HG02571 (cell line): ENCODE measurements at regions not wholly inside any gene's neighbourhood (a gene's known extent, or its start where the extent isn't known, plus 50 kb on each side); places are given as distances from the start of the nearest gene placed in this dataset.
"Not testable (repeated sequence)": the region's sequence is repeated elsewhere in the genome, so short reads cannot be mapped to it uniquely, and the experiment has no call there.

Experiments
- ATAC-seq: cut with Tn5 transposase; IDR thresholded peaks from one replicate; pipeline ENCODE4 v1.9.1; 2021; ENCODE audit warnings: mild to moderate bottlenecking, moderate library complexity; ENCODE audit not compliant: unreplicated experiment

DNA sequence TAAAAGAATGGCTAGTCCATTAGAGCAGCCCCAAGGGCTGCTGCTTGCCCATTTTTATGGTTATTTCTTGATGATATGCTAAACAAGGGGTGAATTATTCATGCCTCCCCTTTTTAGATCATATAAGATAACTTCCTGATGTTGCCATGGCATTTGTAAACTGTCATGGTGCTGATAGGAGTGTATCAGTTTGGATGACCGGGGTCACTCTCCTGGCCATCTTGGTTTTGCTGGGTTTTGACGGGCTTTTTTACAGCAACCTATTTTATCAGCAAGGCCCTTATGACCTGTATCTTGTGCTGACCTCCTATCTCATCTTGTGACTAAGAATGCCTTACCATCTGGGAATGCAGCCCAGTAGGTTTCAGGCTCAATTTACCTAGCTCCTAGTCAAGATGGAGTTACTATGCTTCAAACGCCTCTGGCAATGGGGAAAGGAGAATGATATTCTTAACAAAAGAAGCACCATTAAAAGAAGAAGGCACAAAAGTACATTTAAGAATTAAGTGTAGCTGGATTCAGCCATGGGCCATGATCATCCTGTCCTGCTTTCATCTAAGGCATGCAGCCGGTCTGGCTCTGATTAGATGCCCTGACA lies 1156.0 kb downstream of the PCDH9 start:
- no peak for ATAC-seq

DNA sequence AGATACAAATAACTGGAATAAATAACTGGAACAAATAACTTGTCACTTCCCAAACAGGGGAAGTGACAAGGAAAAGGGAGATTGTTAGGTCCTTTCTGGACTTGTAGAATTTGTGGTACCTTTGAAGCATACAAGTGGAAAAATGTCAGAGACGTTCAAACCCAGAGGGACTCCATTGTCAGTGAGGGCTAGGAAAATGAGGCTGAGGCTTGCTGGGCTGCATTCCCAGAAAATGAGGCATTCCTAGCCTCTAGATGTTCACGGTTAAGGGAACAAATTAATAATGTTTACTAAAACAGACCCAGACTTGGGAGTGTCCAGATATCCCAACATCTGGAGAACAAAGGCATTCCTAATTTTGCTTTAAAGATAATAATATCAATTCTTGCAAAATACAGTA lies 1158.0 kb downstream of the PCDH9 start:
- ATAC-seq: not testable (repeated sequence)

DNA sequence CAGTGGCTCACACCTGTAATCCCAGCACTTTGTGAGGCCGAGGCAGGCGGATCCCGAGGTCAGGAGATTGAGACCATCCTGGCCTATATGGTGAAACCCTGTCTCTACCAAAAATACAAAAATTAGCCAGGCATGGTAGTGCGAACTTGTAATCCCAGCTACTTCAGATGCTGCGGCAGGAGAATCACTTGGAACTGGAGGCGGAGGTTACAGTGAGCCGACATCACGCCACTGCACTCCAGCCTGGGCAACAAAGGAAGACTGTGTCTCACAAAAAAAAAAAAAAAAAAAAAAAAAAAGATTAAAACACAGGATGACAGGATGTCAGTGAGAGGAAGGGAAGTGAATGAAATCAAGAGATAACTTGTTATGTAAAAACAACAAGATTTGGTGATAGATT lies 1158.5 kb downstream of the PCDH9 start:
- no peak for ATAC-seq

DNA sequence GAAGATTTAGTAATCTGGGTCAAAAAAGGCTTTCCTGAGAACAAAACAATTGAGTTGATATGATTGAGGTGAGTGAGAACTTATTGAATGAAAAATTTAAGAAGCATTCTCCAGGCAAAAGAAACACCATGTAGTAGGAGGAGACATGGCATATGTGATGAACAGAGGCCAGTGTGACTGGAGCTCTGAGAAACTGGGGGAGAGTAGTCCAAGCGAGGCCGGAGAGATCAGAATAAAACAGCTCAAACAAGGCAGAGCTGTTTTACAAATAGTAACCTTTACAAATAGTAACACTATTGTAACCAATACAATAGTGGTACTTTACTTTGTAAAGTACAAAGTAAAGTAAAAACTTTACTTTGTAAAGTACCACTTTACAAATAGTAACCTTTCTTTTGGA lies 1159.1 kb downstream of the PCDH9 start:
- no peak for ATAC-seq

DNA sequence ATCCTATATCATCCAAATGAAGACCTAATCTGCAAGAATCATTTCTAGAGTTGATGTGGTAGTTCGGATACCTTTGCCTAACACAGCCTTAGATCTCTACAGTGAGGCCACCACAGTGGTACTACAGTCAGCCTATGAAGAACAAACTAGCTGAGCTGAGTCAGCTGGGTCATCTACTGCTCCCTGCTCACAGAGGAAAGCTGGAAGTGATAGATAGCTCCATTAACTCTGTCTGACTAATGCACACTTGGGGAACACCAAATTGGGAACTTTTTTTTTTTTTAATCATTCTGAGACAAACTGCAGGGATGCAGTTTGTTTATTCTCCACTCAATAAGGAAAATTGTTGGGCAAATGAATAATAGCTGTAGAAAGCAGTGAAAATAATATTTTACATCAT lies 1160.6 kb downstream of the PCDH9 start:
- no peak for ATAC-seq

DNA sequence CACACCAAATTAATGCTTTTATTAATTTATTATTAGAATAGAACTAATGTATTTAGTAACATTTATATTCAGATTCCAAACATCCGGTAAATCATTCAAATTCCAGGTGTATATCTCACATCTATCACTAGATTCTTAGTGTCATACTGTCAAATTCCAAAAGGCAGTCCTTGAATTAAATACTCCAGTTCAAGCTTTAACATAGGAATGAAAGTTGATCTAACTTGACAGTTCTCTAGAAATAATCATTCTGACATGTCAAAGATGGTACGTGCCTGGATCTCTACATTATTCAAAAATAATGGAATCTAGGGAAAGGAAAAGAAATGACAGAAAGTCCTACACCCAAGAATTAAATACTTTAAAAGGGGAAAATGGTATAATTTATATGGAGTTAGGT lies 1161.5 kb downstream of the PCDH9 start:
- ATAC-seq: no peak

DNA sequence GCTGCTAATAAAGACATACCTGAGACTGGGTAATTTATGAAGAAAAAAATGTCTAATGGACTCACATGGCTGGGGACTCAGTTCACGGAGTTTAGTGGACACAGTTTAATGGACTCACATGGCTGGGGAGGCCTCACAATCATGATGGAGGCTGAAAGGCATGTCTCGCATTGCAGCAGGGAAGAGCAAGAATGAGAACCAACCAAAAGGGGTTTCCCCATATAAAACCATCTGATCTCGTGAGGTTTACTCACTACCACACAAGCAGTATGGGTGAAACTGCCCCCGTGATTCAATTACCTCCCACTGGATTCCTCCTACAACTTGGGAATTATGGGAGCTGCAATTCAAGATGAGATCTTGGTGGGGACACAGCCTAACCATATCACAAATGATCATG lies 1181.2 kb downstream of the PCDH9 start:
- no peak for ATAC-seq

DNA sequence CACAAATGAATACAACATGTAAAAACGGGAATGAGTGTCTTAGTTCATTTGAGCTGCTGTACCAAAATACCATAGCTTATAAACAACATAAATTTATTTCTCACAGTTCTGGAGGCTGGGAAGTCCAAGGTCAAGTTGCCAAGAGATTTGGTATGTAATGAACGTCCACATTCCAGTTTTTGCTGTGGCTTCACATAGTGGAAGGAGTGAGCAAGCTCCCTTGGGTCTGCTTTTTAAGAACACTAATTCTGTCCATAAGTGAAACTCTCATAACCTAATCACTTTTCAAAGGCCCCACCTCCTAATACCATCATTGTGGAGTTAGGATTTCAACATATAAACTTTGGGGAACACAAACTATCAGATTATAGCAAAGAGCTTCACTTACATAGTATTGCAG lies 1189.6 kb downstream of the PCDH9 start:
- no peak for ATAC-seq

DNA sequence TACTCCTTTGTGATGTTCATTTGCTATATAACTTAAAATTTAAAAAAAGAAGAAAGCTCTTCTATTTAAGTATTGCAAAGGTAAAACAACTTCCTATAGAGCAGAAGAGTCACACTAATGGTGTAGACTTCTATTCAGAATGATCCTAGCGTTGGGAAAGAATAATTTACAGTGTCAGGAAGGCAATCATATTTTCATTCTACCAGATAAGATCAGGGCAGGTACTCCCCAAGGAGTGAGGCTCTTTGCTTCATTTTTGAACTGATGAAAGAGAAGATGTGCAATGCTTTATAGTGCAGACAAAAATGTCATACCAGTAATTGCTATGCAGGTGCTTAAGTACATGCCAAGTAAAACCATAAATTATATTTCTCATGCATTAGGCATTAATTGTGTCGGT lies 1193.0 kb downstream of the PCDH9 start:
- no peak for ATAC-seq

DNA sequence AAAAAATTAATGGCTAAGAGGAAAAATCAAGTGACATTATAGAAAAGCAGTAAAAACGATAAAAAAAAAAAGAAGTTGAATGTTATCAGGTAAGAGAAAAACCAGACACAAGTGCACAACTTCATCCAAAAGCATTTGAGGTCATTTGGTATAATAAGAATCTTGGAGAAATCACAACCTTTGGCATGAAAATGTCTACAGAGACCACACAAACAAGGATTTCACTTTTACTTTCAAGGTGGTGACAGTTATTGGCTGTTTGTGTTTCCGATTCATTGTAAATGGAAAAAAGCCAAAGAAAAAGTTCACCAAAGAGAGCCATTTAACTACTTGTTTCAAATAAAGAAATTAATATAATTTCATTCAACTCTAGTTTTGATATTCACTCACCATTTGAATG lies 1193.5 kb downstream of the PCDH9 start:
- no peak for ATAC-seq

DNA sequence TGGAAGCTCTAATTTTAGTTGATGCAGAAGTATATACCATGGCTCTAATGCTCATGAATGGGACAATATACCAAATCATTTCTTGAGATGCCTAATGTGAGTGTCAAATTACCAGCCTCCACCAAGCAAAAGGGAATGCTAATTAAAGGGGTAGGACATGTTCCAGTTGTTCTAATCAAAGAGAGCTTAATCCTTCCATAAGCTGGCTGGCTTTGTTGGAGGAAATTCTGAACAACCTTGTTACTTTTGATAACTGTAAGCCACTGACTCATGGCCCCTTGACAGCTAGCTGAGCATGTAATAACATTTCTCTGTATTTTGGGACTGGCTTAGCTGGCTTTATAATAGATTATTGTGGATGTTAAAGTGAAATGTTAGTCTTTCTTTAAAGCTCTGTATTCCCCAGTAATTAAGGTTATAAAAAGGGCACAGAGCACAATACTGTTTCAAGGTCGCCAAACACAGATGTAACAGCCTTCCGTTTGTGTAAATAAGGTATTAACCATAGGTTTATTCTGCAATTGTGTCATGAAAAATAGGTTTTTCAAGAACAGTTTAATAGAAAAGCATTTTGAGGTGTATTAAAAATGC lies 1194.0 kb downstream of the PCDH9 start:
- ATAC-seq: no peak

DNA sequence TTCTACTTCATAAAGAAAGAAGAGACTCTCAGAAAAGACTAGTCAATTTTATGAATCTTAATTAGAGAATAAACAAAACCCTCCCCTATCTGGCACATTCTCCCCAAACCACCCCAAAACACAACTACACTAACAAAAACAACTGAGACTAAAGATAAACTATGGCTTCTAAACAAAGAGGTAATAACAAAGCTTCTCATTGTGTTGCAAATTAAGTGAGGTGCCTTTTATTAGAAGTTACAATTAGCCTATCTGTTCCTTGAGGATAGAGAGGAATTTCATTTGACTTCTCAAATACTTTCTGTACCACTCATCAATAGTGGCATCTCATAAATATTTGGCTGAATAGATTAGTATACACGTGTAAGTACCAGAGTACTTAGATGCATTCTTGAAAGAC lies 1196.2 kb downstream of the PCDH9 start:
- ATAC-seq: no peak

DNA sequence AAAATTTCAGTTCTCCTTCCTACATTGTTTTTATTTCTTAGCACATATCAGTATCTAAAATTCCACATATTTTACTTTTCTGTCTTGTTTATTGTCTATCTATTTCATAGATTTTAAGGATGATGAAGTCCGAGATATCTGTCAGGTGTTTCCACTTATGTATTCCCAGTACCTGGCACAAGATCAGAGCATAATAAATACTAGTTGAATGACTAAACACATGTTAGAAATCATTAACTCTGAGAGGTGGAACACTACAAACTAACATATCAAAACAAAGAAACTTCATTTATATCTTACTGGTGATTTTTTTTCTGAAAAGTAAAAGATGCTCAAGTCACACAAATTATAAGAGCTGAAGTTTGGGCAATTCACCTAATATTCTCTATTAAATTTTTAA lies 1208.3 kb downstream of the PCDH9 start:
- no peak for ATAC-seq

DNA sequence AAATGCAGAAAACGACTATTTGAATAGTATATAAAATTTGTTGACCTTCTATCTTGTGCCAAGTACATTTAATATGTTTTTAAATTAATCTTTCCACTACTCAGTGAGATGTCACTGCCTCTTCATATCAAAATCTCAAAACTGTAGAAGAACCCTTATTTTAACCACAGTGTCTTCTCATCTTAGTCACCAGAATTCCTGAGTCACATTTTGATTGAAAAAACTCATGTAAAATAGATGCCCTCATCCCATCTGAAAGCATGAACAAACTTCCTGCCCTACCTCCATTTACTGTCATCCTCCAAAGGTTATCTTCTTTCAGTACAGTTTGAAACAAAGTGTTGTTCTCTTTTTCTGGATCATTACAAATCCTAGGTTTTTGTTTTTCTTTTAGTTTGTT lies 1215.4 kb downstream of the PCDH9 start:
- no peak for ATAC-seq

DNA sequence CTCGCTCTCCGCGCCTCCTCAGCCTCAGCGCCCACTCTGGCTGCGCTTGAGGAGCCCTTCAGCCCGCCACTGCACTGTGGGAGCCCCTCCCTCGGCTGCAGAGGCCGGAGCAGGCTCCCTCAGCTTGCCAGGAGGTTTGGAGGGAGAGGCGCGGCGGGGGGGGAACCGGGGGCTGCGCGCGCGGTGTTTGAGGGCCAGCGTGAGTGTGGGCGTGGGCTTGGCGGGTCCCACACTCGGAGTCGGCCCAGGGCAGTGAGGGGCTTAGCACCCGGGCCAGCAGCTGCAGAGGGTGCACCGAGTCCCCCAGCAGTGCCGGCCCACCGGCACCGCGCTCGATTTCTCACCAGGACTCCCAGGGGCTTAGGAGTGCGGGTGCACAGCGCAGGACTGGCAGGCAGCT lies 1220.9 kb downstream of the PCDH9 start:
- ATAC-seq: no peak

DNA sequence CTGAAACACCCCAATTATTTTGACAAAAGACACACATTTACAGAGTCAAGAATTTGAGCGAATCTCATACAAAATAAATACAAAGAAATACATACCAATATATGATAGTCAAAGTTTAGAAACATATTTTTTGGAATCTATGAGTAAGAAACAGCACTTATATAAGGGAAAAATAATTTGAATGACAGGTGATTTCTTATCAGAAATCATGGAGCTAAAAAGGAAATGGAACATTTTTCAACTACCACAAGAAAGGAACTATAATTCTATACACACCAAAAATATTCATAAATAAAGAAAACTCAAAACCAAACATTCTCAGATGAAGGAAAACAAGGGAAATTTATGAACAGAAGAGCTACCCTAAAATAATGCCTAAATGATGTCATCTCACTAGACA lies 1226.6 kb downstream of the PCDH9 start:
- no peak for ATAC-seq

DNA sequence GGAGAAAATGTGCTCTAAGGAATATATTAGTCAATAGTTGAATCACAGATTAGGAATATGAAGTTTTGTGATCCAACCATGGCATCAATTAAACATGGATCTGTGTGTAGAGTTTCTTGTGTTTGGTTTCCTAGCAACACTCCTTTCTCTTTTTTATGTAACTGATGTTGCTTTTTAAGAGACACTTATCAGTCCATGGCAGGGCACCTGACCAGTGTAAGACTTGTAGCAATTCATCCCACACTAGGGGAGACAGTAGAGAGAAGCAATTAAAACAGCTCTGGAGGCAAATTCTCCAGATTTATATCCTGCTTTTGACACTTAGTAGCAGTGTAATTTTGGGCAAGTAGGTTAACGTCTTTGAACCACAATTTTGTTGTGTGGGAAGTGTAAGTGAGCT lies 1229.0 kb downstream of the PCDH9 start:
- no peak for ATAC-seq

DNA sequence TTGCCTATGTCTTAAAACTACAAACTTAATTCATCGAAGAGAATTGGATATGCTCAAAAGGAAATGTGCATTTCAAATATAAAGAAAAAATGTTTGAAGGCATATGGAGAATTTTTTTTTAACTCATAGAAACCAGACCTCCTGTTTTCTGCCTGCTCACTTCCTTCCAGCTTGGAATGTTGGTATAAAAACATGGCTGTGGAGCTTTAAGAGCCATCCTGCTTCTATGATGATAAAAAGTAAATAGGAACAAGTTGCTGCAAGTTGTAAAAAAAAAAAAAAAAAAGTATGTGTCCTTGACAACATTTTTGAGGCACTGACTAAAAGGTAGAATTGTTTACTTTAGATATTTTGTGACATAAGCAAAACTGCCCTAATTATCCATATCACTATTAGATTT lies 1230.7 kb downstream of the PCDH9 start:
- ATAC-seq: no peak

DNA sequence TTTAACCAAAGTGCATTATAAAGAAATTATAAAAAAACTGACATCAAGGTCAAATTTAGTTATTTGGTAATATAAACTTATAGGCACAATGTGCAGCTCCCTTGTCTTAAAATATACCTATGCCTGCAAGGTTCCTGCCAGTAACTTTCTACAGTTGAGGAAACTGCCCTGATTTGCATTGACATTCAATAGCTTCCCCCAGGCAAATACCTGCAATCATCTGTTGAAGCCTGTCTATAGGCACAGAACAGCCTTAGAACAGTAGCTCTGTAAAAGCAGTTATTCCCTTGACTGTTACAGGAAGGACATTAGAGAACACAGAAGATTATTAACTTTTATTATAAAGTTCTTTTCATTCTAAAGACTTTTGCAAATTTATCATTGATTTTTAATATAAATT lies 1239.5 kb downstream of the PCDH9 start:
- ATAC-seq: no peak

DNA sequence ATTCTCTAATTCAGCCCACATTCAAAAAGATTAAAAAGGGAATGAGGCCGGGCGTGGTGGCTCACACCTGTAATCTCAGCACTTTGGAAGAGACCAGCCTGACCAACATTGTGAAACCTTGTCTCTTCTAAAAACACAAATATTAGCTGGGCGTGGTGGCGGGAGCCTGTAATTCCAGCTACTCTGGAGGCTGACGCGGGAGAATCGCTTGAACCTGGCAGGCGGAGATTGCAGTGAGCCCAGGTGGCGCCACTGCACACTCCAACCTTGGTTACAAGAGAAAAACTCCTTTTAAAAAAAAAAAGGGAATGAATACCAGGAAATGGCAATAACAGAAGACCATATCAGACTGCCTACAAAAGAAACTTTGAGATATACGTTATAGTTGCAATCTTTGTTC lies 1244.5 kb downstream of the PCDH9 start:
- ATAC-seq: no peak

DNA sequence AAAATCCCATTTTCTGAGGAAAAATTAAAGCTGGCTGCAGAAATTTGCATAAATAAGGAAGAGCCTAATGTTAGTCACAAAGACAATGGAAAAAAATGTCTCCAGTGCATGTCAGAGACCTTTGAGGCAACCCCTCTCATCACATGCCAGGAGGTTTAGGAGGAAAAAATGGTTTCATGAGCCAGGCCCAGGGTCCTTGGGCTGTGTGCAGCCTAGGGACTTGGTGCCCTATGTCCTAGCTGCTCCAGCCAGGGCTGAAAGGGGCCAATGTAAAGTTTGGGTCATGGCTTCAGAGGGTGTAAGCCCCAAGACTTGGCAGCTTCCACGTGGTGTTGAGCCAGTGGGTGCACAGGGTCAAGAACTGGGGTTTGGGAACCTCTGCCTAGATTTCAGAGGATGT lies 1252.6 kb downstream of the PCDH9 start:
- no peak for ATAC-seq

DNA sequence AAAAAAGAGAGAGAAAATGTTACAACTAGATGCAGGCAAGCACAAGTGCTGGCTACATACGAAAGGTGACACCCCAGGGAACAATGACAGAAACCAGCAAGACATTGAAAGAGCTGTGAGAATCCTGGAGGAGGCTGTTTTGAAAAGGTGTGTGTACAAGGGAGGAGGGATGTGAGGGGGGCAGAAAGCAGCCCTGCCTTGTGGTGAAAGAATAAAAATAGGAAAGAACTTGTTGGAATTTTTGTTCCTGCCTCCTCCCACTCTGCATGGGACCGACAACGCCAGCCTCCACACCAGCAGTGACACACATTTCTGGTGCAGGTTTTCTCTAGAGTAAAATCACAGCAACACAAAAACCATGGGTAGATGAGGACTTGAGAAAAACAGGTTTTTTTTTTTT lies 1258.6 kb downstream of the PCDH9 start:
- ATAC-seq: no peak

DNA sequence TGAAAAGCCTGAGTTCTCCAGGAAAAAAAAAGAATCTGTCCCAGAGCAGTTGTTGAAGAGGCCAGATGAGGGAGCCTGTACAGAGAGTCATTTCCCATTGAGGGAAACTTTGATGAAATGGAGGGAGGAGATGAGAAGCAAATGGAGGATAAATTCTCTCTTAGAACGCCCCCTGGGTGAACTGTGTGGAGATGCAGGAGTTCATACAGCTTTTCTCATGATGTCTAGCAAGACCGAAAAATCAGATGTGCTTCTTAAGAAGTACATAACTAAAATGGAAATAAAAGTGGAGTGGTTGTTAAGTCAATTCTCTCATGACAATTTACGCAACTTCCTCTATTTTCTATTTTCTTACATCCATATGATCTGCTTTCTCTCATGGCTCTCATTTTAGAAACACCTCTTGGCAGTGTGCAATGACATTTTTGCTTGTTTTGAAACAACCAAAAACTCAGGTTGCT lies 1263.1 kb downstream of the PCDH9 start:
- no peak for ATAC-seq
